Fibroblast of mammary gland (primary cell): ENCODE measurements at regions not wholly inside any gene's neighbourhood (a gene's known extent, or its start where the extent isn't known, plus 50 kb on each side); places are given as distances from the start of the nearest gene placed in this dataset.

Experiments used
- DNase-seq: peaks from one replicate; pipeline ENCODE4 v3.0.0-alpha.2; 2010; ENCODE audit warnings: low read depth
- H3K4me3 ChIP-seq: 2 replicates; pipeline ENCODE4 v1.5.1; 2011; ENCODE audit warnings: low read depth, mild to moderate bottlenecking, low read length, moderate library complexity; ENCODE audit not compliant: control insufficient read depth
- TF ChIP-seq, protein P1 (sequence below): conservative IDR thresholded peaks from 2 replicates; pipeline ENCODE4 v1.5.1; 2011; ENCODE audit warnings: low read depth, low read length, inconsistent platforms; ENCODE audit not compliant: control insufficient read depth, insufficient read depth

DNA sequence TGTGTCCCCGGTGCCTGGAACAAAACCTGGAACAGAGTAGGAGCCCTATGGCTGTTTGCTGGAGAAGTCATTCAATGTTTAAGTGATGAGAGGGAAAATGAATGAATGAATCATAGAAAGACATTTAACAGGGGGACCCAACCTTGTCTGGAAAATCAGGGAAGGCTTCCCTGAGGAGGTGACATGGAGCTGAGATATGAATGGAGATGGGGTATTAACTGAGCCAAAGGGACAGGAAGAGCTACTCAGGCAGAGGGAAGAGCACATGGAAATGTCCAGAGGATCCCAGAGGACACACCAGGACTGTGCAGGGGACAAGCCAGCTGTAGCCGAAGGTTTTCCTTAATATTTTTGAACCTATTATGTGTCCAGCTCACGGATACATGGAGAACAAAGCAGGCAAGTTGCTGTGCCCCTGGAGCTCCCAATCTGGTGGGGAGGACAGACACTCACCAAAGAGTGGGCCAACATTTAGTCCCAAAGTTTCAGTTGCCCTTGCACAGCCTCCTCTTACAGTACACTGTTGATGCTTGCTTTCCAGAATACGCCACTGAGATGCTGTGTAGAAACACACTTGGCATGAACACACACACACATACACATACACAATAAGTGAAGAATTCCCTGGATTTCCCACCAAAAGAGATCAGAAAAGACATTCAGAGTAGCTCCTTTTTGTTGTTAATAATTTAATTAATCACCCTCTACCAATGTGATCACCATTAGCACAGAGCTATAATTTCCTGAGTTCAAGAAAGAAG is 77.0 kb upstream of the PTPN1 start:
- TF ChIP-seq, protein P1, sequence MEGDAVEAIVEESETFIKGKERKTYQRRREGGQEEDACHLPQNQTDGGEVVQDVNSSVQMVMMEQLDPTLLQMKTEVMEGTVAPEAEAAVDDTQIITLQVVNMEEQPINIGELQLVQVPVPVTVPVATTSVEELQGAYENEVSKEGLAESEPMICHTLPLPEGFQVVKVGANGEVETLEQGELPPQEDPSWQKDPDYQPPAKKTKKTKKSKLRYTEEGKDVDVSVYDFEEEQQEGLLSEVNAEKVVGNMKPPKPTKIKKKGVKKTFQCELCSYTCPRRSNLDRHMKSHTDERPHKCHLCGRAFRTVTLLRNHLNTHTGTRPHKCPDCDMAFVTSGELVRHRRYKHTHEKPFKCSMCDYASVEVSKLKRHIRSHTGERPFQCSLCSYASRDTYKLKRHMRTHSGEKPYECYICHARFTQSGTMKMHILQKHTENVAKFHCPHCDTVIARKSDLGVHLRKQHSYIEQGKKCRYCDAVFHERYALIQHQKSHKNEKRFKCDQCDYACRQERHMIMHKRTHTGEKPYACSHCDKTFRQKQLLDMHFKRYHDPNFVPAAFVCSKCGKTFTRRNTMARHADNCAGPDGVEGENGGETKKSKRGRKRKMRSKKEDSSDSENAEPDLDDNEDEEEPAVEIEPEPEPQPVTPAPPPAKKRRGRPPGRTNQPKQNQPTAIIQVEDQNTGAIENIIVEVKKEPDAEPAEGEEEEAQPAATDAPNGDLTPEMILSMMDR, result no peak
- no peak for DNase-seq
- no peak overlapping the region for H3K4me3 ChIP-seq

DNA sequence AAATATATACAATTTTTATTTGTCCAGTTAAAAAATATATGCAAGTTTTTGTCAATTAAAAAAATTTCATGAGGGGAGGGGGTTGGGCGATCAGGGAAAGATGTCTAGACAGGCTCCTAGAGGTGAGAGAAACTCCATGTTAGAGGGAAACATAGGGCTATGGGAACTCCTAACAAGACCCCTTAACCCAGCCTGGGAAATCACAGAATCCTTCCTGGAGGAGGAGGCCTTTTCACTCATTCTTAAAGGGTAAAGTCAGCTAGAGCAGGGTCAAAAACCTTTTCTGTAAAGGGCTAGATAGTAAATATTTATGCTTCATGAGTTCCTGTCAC is 75.9 kb upstream of the PTPN1 start:
- TF ChIP-seq, protein P1, result no peak
- H3K4me3 ChIP-seq, result no peak overlapping the region
- no peak for DNase-seq

DNA sequence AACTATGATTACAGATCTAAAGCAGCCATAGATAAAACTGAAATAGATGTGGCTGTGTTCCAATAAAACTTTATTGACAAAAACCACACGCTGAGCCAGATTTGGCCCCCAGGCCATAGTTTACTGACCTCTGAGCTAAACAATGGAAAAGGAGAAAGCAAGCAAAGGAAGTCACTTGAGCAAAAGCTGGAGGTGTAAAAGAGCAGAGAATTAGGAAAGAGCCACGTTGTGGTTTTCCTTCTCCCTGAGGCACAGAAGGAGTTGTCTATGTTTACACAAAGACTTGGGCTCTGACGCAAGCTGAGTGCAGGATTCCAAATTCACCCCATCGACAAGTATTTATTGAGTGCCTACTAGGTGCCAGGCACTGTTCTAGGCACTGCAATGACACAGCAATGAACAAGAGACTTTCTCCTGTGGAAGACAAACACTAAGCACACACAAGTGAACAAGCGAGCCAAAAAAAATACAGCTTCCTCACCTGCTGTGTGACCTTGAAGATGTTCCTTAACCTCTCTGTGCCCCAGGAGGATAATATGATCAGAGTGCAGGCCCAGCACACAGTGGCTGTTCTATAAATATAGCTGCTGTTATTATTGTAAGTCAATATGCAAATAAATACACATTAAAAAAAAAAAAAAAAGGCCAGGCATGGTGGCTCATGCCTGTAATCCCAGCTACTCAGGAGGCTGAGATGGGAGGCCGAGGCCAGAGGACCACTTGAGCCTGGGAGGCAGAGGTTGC is 75.4 kb upstream of the PTPN1 start:
- no peak overlapping the region for H3K4me3 ChIP-seq
- DNase-seq, result peak; percentile 94
- TF ChIP-seq, protein P1, result no peak

DNA sequence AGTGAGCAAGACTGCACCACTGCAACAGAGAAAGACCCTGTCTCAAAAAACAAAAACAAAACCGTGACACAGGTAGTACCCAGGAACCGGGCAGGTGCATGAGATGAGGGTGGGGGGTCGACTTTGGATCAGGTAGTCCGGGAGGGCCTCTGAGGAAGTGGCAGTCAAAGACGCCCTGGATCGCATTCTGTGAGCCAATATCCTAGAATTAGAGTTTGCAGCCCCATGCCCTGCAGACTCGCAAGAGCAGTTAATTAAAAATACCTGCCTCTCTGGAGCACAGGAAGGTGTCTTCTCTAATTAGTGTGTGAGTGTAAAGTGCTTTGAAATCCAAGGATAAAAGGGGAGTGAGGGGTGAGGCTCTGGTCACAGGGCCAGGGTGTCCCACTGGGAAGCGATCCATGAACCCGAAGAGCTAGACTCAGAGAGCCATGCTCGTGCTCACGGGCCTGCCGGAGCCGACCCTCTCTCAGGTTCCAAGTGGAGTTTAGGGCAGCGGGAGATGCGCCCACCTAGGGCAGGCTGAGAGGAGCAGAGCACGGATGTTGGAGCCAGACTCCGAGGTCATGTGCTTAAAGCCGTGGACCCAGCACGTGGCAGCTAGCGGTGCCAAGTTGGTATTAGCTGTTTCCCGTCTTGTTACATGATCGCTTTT is 74.7 kb upstream of the PTPN1 start:
- DNase-seq, result no peak
- H3K4me3 ChIP-seq, result no peak overlapping the region
- TF ChIP-seq, protein P1, result no peak

DNA sequence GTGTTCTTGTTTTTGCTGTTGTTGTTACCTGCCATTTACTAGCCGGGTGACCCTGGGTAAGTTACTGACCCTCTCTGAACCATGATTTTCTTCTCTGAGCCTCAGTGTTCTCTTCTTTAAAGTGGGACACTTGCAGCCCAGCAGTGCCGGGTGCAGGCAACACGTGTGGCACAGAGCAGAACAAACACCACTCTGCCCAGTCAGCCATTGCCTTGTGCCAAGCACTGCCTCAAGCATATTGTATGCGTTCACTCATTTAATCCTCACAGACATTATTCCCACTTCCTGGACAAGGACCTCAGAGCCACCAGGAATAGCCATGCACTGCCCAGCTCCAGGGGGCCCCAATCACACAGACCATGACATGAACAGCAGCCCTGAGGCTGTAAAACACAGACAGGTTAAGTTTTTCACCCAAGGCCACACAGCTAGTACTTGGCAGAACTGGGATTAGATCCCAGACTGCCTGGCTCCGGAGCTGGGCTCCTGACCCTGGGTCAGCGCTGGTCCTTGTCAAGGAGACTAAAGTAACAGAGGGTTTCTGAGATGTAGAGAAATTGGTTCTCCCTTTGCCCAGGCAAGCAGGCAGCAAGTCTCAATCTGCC is 74.0 kb upstream of the PTPN1 start:
- H3K4me3 ChIP-seq, result no peak overlapping the region
- TF ChIP-seq, protein P1, result no peak

DNA sequence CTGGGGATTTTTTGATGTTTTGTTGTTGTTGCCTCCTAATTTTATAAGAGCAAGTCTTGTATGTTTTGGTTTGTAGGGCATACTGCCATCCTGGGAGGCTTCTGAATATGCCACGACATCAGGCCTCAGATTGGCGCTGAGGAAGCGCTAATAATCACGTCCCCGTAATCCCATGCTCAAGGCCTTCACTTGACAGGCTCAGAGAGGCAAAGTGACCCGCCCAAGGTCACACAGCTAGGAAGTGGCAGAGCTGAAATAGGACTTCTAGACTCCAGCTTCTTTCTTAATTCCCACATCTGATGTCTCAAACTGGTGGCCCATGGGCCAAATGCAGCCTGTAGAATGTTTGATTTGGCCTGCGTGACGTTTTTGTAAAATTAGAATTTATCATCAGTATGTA is 73.5 kb upstream of the PTPN1 start:
- TF ChIP-seq, protein P1, result no peak
- H3K4me3 ChIP-seq, result no peak overlapping the region
- no peak for DNase-seq

More for the DNA sequence above, 74.0 kb upstream of the PTPN1 start:
- no peak for DNase-seq
